Calu3 (cell line): ENCODE measurements at regions not wholly inside any gene's neighbourhood (a gene's known extent, or its start where the extent isn't known, plus 50 kb on each side); places are given as distances from the start of the nearest gene placed in this dataset.

Experiments
- BruUV-seq: library from RNA; stranded (reverse); fragments of 400-500 nt; replicated peaks from 2 replicates; lab custom pipeline; 2021; lab: Mats Ljungman, UMichigan
- CTCF ChIA-PET: fragments of 300-600 bp; sonication (Branson Sonifier 250); formaldehyde crosslinking; loops from one replicate; lab custom pipeline; 2022; ENCODE audit warnings: antibody characterized with exemption; lab: Charles Lee
- DNase-seq: peaks from one replicate; pipeline ENCODE4 v3.0.0; 2022
- H3K27ac Mint-ChIP-seq: one replicate; pipeline ENCODE4 v1.8.0; 2022; ENCODE audit warnings: mixed read lengths; ENCODE audit not compliant: unreplicated experiment
- H3K27me3 Mint-ChIP-seq: one replicate; pipeline ENCODE4 v1.8.0; 2022; ENCODE audit warnings: mixed read lengths; ENCODE audit not compliant: unreplicated experiment
- H3K36me3 Mint-ChIP-seq: one replicate; pipeline ENCODE4 v1.8.0; 2022; ENCODE audit warnings: mild to moderate bottlenecking, moderate library complexity, mixed read lengths; ENCODE audit not compliant: insufficient read depth, unreplicated experiment
- H3K4me1 Mint-ChIP-seq: one replicate; pipeline ENCODE4 v1.8.0; 2022; ENCODE audit warnings: mild to moderate bottlenecking, low read depth, mixed read lengths; ENCODE audit not compliant: unreplicated experiment
- H3K4me3 Mint-ChIP-seq: one replicate; pipeline ENCODE4 v1.8.0; 2022; ENCODE audit warnings: mild to moderate bottlenecking, low read depth, moderate library complexity, mixed read lengths; ENCODE audit not compliant: unreplicated experiment
- H3K9me3 Mint-ChIP-seq: one replicate; pipeline ENCODE4 v1.8.0; 2022; ENCODE audit warnings: low read depth, mixed read lengths; ENCODE audit not compliant: unreplicated experiment
- CTCF ChIP-seq: fragments of 200-600 bp; IDR thresholded peaks from one replicate; pipeline ENCODE4 v1.8.0; 2022; ENCODE audit warnings: antibody characterized with exemption; ENCODE audit not compliant: unreplicated experiment
- intact Hi-C: fragments of 100-400 bp; cut with micrococcal nuclease; formaldehyde crosslinking; loops from one replicate; pipeline ENCODE4 v1.10.0; 2022; ENCODE audit not compliant: unreplicated experiment

- DNase-seq, result no peak
- TF ChIP-seq CTCF, result no peak
- CTCF ChIA-PET, result no interaction called here
- Mint-ChIP-seq H3K4me1 (peaks cover 1% of the 10 kb centered on the region), H3K9me3 (no peaks in the 10 kb centered on the region), H3K4me3 (no peak overlapping the region), H3K27ac (no peak overlapping the region), H3K27me3 (peaks cover 74% of the 10 kb centered on the region), H3K36me3 (no peaks in the 10 kb centered on the region)
- intact Hi-C loops, result no loop called here
- no TSS peak for BruUV-seq
These were observed 110.7 kb upstream of the E2F8 start for GRCh38 chr11:19351426-19351825.

GRCh38 chr11:19350160-19350559, 109.4 kb upstream of the E2F8 start:
- no peak for TF ChIP-seq CTCF
- DNase-seq, result no peak
- BruUV-seq, result no TSS peak
- CTCF ChIA-PET, result no interaction called here
- Mint-ChIP-seq H3K4me1 (peaks cover 10% of the 10 kb centered on the region), H3K4me3 (no peak overlapping the region), H3K27ac (no peak overlapping the region), H3K9me3 (no peaks in the 10 kb centered on the region), H3K27me3 (peaks cover 86% of the 10 kb centered on the region), H3K36me3 (no peaks in the 10 kb centered on the region)
- intact Hi-C loops, result no loop called here

DNA sequence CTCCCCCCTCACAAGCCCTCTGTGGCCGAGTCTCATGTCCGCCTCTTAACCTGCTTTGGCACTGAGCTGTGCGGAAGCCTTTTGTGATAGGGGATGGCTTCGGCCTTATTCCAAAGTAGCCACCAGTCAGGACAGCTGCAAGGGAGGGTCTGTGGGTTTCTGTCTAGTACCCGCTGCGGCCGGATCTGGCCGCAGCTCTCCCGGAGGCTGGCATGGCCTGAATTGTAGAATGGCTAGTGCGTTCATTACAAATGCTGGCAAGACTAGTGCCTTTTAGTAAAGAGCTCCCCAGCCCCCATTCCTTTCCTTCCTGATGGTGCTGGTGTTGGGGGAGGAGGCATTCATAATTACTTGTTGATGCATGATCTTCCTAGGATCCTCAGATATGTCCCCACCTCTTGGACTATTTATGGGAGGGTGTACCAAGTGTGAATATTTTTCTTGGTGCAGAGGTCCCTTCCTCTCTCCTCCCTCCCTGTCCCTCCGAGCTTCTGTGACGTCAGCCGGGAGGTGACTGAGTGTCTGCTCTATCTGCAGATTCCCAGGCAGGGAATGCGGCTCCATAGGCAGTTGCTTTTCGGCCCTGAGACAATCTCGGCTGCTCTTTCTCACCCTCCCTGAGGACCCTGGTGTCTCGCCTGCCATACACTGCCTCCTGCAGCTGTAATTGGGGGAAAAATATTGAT, 108.7 kb upstream of the E2F8 start:
- CTCF ChIA-PET, result no interaction called here
- no TSS peak for BruUV-seq

GRCh38 chr11:19347911-19348310, 107.2 kb upstream of the E2F8 start:
- H3K27ac Mint-ChIP-seq, result no peak overlapping the region
- no TSS peak for BruUV-seq
- intact Hi-C loops, result no loop called here
- H3K4me1 Mint-ChIP-seq, result peaks cover 10% of the 10 kb centered on the region
- TF ChIP-seq CTCF, result no peak
- no peak overlapping the region for H3K4me3 Mint-ChIP-seq
- DNase-seq, result no peak
- no peaks in the 10 kb centered on the region for H3K36me3 Mint-ChIP-seq
- CTCF ChIA-PET, result interaction anchor here (0.5 to 0.8 kb wide), 2 partner anchors 50 to 100 kb away, joined by 3 read pairs; no protein-coding TSS in a partner anchor
- peaks cover 100% of the 10 kb centered on the region for H3K27me3 Mint-ChIP-seq
- no peaks in the 10 kb centered on the region for H3K9me3 Mint-ChIP-seq

More for the DNA sequence above, 108.7 kb upstream of the E2F8 start:
- intact Hi-C loops, result no loop called here
- DNase-seq, result no peak
- H3K27ac Mint-ChIP-seq, result no peak overlapping the region
- no peak overlapping the region for H3K4me3 Mint-ChIP-seq
- no peaks in the 10 kb centered on the region for H3K9me3 Mint-ChIP-seq
- no peak for TF ChIP-seq CTCF
- peaks cover 10% of the 10 kb centered on the region for H3K4me1 Mint-ChIP-seq
- no peaks in the 10 kb centered on the region for H3K36me3 Mint-ChIP-seq
- peaks cover 93% of the 10 kb centered on the region for H3K27me3 Mint-ChIP-seq
